ENCODE measurements at regions not wholly inside any gene's neighbourhood (a gene's known extent, or its start where the extent isn't known, plus 50 kb on each side); places are given as distances from the start of the nearest gene placed in this dataset.

DNA sequence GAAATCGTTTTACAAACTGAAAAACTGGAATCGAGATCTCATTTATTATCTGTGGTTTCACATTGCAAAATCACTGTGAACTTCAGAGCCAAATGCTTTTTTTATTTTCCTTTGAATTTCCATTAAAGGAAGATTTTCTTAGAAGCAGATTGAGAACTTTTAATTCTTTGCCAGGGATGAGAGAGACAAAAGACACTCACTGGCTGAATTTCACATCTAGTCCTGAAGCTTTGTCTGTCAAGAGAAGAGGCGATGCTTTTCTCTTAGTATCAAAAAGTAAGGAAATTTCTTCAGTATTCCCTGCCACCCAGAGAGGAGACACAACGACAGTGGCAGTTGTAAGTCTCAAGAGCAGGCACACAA, 141.8 kb downstream of the TMEM200A start:
- no peak overlapping the region for H3K4me3 Mint-ChIP-seq
- no peak overlapping the region for H3K27ac Mint-ChIP-seq

GRCh38 chr6:130513770-130514169, 148.0 kb downstream of the TMEM200A start:
- ChIA-PET CTCF (no interaction called here), POLR2A (no interaction called here)
- Mint-ChIP-seq H3K4me1 (ENCODE audit: low read depth) (peaks cover 68% of the 10 kb centered on the region), H3K27ac (peak overlapping the region; percentile 92), H3K4me3 (peak overlapping the region; percentile 41), H3K27me3 (no peaks in the 10 kb centered on the region), H3K36me3 (ENCODE audit: low read depth) (peaks cover 14% of the 10 kb centered on the region), H3K9me3 (peaks cover 25% of the 10 kb centered on the region)
- ATAC-seq (peak; percentile 85), DNase-seq (peak; percentile 84)
- TF ChIP-seq, protein P1, sequence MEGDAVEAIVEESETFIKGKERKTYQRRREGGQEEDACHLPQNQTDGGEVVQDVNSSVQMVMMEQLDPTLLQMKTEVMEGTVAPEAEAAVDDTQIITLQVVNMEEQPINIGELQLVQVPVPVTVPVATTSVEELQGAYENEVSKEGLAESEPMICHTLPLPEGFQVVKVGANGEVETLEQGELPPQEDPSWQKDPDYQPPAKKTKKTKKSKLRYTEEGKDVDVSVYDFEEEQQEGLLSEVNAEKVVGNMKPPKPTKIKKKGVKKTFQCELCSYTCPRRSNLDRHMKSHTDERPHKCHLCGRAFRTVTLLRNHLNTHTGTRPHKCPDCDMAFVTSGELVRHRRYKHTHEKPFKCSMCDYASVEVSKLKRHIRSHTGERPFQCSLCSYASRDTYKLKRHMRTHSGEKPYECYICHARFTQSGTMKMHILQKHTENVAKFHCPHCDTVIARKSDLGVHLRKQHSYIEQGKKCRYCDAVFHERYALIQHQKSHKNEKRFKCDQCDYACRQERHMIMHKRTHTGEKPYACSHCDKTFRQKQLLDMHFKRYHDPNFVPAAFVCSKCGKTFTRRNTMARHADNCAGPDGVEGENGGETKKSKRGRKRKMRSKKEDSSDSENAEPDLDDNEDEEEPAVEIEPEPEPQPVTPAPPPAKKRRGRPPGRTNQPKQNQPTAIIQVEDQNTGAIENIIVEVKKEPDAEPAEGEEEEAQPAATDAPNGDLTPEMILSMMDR (IDR thresholded peaks at IDR 0.05) = no peak
- intact Hi-C loops (cut with micrococcal nuclease) = no loop called here

More for the DNA sequence above, 141.8 kb downstream of the TMEM200A start:
- Mint-ChIP-seq H3K36me3 (ENCODE audit: low read depth) (no peaks in the 10 kb centered on the region), H3K27me3 (no peaks in the 10 kb centered on the region), H3K4me1 (ENCODE audit: low read depth) (peaks cover 29% of the 10 kb centered on the region), H3K9me3 (peaks cover 3% of the 10 kb centered on the region)
- ATAC-seq = no peak
- ChIA-PET POLR2A (no interaction called here), CTCF (no interaction called here)
- no peak for DNase-seq
- TF ChIP-seq, protein P1 (IDR thresholded peaks at IDR 0.05) = no peak
- intact Hi-C loops (cut with micrococcal nuclease) = no loop called here

GRCh38 chr6:130514712-130515111, 148.9 kb downstream of the TMEM200A start:
- no peak for DNase-seq
- no peak for ATAC-seq
- intact Hi-C loops (cut with micrococcal nuclease) = loop anchor here (5.0 kb wide), 1 partner anchor 63 kb away; no protein-coding TSS in a partner anchor
- Mint-ChIP-seq H3K9me3 (peaks cover 25% of the 10 kb centered on the region), H3K4me1 (ENCODE audit: low read depth) (peaks cover 68% of the 10 kb centered on the region), H3K36me3 (ENCODE audit: low read depth) (peaks cover 14% of the 10 kb centered on the region), H3K27me3 (no peaks in the 10 kb centered on the region), H3K27ac (peak overlapping the region; percentile 88), H3K4me3 (no peak overlapping the region)
- ChIA-PET CTCF (interaction anchor here (1.2 kb wide), 1 partner anchor 149 kb away, joined by 4 read pairs; the partner anchor contains the start of gene TMEM200A), POLR2A (no interaction called here)
- TF ChIP-seq, protein P1 (IDR thresholded peaks at IDR 0.05) = no peak

DNA sequence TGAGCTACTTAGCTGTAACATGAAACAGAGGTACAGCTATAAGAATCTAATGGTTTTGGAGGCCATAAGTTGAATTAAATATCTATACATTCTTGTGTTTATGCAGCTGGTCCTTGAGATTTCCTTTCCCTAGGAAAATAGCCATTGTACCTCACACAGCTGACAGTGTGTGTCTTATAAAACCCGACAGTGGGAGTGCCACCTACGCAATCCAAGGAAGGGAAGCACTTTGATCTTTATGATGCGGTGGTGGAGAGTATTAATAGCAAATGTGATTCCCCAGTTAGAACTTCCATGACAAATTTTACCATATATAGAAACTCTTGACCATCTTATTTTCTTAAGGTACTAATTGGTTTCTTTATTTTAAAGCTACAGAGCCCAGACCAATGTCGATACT, 149.5 kb downstream of the TMEM200A start:
- Mint-ChIP-seq H3K4me1 (ENCODE audit: low read depth) (peaks cover 65% of the 10 kb centered on the region), H3K9me3 (peaks cover 24% of the 10 kb centered on the region), H3K27ac (peak overlapping the region; percentile 88), H3K4me3 (no peak overlapping the region), H3K36me3 (ENCODE audit: low read depth) (peaks cover 14% of the 10 kb centered on the region), H3K27me3 (no peaks in the 10 kb centered on the region)
- CTCF ChIA-PET = interaction anchor here (1.0 to 1.2 kb wide), 2 partner anchors 150 to 183 kb away, joined by 3 to 4 read pairs; partner anchors contain the start of gene TMEM200A
- POLR2A ChIA-PET = no interaction called here
- DNase-seq = no peak
- TF ChIP-seq, protein P1 (IDR thresholded peaks at IDR 0.05) = no peak
- ATAC-seq = no peak
- intact Hi-C loops (cut with micrococcal nuclease) = loop anchor here (5.0 kb wide), 1 partner anchor 62 kb away; no protein-coding TSS in a partner anchor

DNA sequence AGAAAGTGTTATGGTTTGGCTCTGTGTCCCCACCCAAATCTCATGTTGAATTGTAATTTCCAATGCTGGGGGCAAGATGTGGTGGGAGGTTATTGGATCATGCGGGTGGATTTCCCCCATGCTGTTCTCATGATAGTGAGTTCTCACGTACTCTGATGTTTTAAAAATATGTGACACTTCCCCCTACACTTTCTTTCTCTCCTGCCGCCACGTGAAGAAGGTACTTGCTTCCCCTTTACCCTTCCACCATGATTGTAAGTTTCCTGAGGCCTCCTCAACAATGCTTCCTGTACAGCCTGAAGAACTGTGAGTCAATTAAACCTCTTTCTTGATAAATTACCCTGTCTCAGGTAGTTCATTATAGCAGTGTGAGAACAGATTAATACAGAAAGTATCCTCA, 150.8 kb downstream of the TMEM200A start:
- Mint-ChIP-seq H3K4me1 (ENCODE audit: low read depth) (peaks cover 65% of the 10 kb centered on the region), H3K4me3 (no peak overlapping the region), H3K36me3 (ENCODE audit: low read depth) (peaks cover 14% of the 10 kb centered on the region), H3K27ac (peak overlapping the region; percentile 90), H3K27me3 (no peaks in the 10 kb centered on the region), H3K9me3 (peaks cover 29% of the 10 kb centered on the region)
- intact Hi-C loops (cut with micrococcal nuclease) = loop anchor here (5.0 kb wide), 1 partner anchor 61 kb away; no protein-coding TSS in a partner anchor
- TF ChIP-seq, protein P1 (IDR thresholded peaks at IDR 0.05) = no peak
- ATAC-seq (no peak), DNase-seq (peak; percentile 35)
- POLR2A ChIA-PET = no interaction called here
- CTCF ChIA-PET = interaction anchor here (1.3 kb wide), 1 partner anchor 60 kb away, joined by 4 read pairs; no protein-coding TSS in a partner anchor

Measured in activated CD8-positive, alpha-beta T cell treated with anti-CD3 and anti-CD28 coated beads for 36 hours (primary cell).